NCI-H1694 treated with DMSO at 0.1 percent for 48 hours (cell line): ENCODE measurements at regions not wholly inside any gene's neighbourhood (a gene's known extent, or its start where the extent isn't known, plus 50 kb on each side); places are given as distances from the start of the nearest gene placed in this dataset.

ENCODE experiments used
- DNase-seq: peaks from one replicate; lab custom pipeline; 2025; lab: John Stamatoyannopoulos, UW

GRCh38 chr3:30554317-30554690 lies 52.1 kb upstream of the TGFBR2 start:
- DNase-seq, result no peak

- no peak for DNase-seq
These were observed 50.4 kb upstream of the TGFBR2 start for GRCh38 chr3:30555968-30556367.
